OCI-M1 (cell line): ENCODE measurements at regions not wholly inside any gene's neighbourhood (a gene's known extent, or its start where the extent isn't known, plus 50 kb on each side); places are given as distances from the start of the nearest gene placed in this dataset.
A peak's percentile ranks its signal among the peaks of the same experiment; 100 is the strongest.

ENCODE experiments used
- DNase-seq: peaks from one replicate; lab custom pipeline; 2025; lab: John Stamatoyannopoulos, UW

GRCh38 chr5:3888310-3888709 is 292.7 kb downstream of the IRX1 start:
- DNase-seq, result no peak

GRCh38 chr5:3889412-3890142 is 293.9 kb downstream of the IRX1 start:
- no peak for DNase-seq

GRCh38 chr5:3891113-3891512 is 295.5 kb downstream of the IRX1 start:
- no peak for DNase-seq

- no peak for DNase-seq
These were observed 297.9 kb downstream of the IRX1 start for GRCh38 chr5:3893527-3893926.

GRCh38 chr5:3893975-3894374 is 298.3 kb downstream of the IRX1 start:
- DNase-seq, result no peak

GRCh38 chr5:3896098-3896497 is 300.5 kb downstream of the IRX1 start:
- no peak for DNase-seq

DNA sequence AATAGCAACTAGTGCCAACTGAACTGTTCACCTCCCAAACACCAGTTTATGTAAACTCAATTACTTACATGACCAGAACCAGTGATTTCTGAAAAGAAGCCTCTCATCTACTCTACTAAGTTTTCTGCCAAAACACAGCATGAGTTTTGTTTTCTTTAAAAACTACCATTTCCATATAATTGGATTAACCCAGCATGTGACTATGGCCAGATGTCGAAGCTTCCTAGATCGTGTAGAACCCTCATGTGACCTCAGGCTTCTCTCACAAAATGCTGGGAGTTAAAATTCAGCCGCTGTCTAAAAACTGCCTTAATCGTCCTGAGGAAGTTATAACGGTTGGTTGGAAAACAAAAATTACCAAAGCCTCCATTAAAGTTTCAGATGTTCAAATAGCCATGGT is 303.5 kb downstream of the IRX1 start:
- DNase-seq, result no peak

DNA sequence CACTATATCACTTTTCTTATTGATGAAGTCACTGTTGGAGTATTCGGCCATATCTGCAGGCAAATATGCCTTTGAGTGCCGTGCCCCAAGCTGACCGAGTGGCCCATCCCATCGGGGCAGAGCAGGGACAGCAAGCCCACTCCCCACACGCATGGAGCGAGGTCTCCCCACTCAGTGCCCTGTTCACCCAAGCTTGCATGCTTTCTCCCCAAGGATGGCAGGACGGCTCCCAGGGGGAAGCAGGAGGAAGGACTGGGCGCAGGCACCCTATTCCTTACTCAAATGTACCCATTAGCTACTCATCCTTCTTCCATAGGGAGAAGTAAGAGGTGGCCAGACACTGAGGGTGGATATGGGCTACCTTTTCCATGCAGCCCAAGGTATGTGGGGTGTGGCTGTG is 309.0 kb downstream of the IRX1 start:
- DNase-seq, result no peak

DNA sequence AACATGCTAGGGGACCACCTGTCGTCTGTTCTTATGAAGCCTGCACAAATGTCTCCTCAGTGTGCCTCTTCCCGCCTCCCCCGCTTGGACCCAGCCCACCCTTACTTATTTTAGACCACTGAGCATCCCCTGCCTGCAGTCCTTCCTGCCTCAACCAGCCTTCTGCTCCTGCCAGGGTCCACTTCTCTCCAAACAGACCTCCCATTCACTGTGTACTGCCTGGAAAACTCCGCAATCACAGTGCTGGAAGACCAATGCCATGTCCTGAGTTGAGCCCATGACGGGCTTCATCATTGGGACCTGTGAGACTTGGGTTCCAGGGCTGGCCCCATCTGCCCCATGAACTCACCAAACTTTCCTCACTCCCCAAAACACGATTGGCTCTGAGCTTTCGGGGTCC is 309.4 kb downstream of the IRX1 start:
- no peak for DNase-seq

DNA sequence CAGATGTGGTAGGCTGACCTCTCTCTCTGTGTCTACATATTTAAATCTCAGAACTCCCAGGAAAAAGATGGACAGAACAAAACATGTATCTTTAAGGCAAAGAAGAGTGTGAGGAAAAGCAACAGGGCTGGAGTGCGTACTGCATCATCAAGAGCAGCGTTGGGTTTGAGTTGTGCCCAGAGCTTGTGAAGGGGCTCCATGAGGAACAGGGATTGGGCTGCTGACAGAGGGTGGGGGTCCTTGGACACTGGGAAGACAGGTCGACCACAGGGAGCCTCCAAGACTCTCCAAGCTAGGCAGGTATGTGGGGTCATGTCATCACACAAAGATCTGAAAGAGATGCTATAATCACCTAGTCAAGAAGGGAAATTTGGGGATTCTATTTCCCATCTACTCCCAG is 309.9 kb downstream of the IRX1 start:
- DNase-seq, result no peak

GRCh38 chr5:3911111-3911510 is 315.5 kb downstream of the IRX1 start:
- DNase-seq, result no peak

GRCh38 chr5:3911773-3912172 is 316.1 kb downstream of the IRX1 start:
- no peak for DNase-seq

GRCh38 chr5:3912790-3913189 is 317.2 kb downstream of the IRX1 start:
- no peak for DNase-seq

- no peak for DNase-seq
These were observed 317.6 kb downstream of the IRX1 start for GRCh38 chr5:3913279-3913678.

DNA sequence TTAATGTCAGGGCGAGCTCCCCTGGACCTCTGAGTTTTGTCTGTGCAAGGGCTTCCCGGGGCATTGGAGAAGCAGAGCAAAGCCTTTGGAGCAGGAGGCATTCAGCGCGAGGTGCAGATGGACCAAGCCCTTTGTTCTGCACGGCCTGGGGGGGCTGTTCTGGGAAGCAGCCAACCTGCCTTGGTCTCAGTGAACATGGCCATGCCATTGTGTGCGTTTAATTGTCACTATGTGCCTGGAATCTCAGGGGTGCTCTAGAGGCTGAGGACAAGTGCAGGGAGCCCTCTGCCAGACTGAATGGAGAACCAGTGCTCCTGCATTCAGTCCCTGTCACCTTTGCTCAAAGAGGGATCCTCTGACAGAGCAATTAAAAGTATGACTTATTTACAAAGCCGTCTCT is 329.4 kb downstream of the IRX1 start:
- no peak for DNase-seq

- DNase-seq, result no peak
These were observed 330.3 kb downstream of the IRX1 start for GRCh38 chr5:3925935-3926334.

DNA sequence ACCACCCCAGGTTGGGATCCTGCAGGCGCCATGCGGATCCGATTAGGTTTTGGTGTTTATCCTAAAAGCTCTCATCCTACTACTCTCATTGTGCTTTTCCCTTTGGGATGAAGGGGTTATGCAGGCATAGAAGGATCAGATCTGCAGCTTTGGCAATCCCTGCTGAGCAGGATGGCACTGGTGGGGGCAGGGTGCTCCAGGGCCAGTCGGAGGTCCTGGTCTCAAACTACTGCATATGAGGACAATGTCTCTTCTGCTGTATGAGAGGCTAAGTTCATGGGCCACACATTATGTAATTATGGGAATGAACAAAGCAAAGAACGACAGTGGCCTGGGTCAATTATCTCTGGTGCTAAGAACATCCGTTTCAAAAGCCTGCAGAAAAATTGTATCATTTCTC is 334.2 kb downstream of the IRX1 start:
- DNase-seq, result no peak

GRCh38 chr5:3931976-3932375 is 336.3 kb downstream of the IRX1 start:
- no peak for DNase-seq

DNA sequence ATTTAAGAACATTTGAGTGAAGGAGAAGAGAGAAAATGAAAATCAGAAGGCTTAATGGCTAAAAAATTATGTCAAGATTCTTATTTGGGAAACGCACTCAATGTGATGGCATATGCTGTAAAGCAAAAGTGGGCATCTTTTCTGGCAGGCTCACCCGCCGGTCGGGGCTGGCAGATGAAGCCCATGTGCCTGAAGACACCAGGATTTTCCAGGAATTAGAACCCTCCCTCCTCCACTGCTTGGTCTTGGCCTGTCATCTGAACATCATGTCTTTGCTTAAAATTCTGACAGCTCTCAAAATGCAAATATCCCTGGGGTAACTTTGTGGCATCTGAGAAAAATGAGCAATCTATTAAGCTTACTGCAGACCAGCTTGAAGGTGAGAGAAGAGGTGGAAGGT is 337.9 kb downstream of the IRX1 start:
- no peak for DNase-seq

- DNase-seq, result no peak
These were observed 338.3 kb downstream of the IRX1 start for GRCh38 chr5:3933966-3934365.

GRCh38 chr5:3943859-3944258 is 348.2 kb downstream of the IRX1 start:
- peak; percentile 94 for DNase-seq

DNA sequence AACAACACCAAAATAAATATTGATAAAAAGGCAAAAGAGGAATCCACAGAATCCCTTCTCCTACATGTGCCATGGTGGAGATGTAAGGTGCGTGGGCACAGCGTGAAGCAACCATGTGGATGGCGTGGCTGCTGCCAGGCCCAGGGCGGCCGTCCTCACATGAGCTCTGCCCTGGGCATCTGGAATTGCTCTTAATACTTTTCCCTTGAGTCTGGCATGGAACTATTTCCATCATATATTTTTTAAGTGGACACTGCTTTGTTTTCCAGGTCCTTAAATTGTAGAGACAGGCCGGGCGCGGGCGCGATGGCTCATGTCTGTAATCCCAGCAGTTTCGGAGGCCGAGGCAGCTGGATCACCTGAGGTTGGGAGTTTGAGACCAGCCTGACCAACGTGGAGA is 349.3 kb downstream of the IRX1 start:
- no peak for DNase-seq

DNA sequence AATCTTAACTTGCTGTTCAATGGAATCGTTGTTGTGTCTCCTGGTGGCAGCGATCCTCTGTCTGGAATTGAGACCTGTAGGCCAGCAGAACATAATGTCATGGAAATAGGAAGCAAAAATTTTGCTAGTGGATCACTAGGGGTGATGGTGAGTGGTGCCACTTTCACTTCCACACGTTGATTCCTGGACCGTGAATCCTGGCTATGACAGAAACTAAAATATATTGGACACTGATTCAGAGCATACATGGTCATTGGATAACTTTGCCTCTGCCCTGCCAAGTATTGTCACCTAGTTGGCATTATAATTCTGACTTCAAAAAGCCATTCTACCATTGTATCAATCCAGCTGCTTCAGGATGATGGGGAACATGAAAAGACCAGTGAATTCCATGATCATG is 353.2 kb downstream of the IRX1 start:
- DNase-seq, result no peak

DNA sequence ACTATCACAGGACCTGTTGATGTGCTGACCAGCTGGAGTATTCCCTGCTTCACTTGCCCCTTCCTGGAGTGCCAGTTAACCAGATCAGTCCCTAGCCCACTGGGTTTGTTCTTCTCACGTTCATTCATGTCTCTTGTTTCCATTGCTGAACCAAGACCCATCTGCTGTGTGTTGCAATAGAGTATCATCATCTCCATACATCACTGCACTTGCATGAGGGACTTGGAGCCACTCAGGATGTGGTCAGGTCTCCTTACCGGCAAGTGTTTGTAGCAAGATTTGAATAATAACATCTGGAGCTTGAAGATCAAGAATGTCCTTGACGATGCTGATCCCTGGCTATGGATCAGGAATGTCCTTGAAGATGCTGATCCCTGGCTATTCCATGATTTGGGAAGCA is 358.6 kb downstream of the IRX1 start:
- peak; percentile 64 for DNase-seq

- peak; percentile 43 for DNase-seq
These were observed 359.0 kb downstream of the IRX1 start for GRCh38 chr5:3954633-3955032.
